ENCODE measurements at regions not wholly inside any gene's neighbourhood (a gene's known extent, or its start where the extent isn't known, plus 50 kb on each side); places are given as distances from the start of the nearest gene placed in this dataset.

DNA sequence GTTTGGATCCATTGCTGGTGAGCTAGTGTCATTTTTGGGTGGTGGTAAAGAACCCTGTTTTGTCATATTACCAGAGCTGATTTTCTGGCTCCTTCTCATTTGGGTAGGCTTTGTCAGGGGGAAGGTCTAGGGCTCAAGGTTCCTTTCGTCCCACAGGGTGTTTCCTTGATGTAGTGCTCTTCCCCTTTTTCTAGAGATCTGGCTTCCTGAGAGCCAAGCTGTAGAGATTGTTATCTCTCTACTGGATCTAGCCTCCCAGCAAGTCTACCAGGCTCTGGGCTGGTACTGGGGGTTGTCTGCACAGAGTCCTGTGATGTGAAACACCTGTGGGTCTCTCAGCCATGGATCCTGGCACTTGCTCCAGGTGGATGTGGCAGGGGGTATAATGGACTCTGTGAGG lies 145.9 kb downstream of the HINT1 start:
- TF ChIP-seq, protein P1, sequence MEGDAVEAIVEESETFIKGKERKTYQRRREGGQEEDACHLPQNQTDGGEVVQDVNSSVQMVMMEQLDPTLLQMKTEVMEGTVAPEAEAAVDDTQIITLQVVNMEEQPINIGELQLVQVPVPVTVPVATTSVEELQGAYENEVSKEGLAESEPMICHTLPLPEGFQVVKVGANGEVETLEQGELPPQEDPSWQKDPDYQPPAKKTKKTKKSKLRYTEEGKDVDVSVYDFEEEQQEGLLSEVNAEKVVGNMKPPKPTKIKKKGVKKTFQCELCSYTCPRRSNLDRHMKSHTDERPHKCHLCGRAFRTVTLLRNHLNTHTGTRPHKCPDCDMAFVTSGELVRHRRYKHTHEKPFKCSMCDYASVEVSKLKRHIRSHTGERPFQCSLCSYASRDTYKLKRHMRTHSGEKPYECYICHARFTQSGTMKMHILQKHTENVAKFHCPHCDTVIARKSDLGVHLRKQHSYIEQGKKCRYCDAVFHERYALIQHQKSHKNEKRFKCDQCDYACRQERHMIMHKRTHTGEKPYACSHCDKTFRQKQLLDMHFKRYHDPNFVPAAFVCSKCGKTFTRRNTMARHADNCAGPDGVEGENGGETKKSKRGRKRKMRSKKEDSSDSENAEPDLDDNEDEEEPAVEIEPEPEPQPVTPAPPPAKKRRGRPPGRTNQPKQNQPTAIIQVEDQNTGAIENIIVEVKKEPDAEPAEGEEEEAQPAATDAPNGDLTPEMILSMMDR (IDR thresholded peaks at IDR 0.05) = no peak
- TF ChIP-seq POLR2A (IDR thresholded peaks at IDR 0.05) (no peak), POLR2AphosphoS5 (IDR thresholded peaks at IDR 0.05) (no peak)
